ENCODE measurements at regions not wholly inside any gene's neighbourhood (a gene's known extent, or its start where the extent isn't known, plus 50 kb on each side); places are given as distances from the start of the nearest gene placed in this dataset.
"Not testable (repeated sequence)": the region's sequence is repeated elsewhere in the genome, so short reads cannot be mapped to it uniquely, and the experiment has no call there.

DNA sequence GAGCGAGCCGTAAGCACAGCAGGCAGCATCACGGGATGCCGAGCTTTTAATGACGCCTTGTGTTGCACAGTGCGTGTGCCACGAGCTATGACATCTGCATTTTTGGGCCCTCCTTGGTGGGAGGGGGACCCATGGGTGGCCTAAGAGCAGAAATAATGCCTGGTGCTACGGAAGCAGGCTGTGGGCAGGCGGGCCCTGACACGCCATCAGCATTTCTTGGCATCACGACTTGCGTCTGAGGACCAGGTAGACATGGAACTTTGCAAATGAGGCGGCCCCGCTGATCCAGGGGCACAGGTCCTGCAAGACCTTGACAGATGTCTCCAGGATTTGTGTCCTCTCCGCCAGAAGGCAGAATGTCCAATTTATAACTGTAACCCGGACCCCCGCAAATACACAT lies 117.8 kb upstream of the RNF32 start:
- no peak for DNase-seq (ENCODE audit: low read depth)
- in situ Hi-C loops (cut with HindIII; ENCODE audit: low sequenced_read_pairs): no loop called here
- TF ChIP-seq, protein P1, sequence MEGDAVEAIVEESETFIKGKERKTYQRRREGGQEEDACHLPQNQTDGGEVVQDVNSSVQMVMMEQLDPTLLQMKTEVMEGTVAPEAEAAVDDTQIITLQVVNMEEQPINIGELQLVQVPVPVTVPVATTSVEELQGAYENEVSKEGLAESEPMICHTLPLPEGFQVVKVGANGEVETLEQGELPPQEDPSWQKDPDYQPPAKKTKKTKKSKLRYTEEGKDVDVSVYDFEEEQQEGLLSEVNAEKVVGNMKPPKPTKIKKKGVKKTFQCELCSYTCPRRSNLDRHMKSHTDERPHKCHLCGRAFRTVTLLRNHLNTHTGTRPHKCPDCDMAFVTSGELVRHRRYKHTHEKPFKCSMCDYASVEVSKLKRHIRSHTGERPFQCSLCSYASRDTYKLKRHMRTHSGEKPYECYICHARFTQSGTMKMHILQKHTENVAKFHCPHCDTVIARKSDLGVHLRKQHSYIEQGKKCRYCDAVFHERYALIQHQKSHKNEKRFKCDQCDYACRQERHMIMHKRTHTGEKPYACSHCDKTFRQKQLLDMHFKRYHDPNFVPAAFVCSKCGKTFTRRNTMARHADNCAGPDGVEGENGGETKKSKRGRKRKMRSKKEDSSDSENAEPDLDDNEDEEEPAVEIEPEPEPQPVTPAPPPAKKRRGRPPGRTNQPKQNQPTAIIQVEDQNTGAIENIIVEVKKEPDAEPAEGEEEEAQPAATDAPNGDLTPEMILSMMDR (IDR thresholded peaks at IDR 0.05; ENCODE audit: low read depth, low read length, missing control alignments): no peak
- H3K4me3 ChIP-seq (ENCODE audit: low read depth, low read length): no peak overlapping the region

DNA sequence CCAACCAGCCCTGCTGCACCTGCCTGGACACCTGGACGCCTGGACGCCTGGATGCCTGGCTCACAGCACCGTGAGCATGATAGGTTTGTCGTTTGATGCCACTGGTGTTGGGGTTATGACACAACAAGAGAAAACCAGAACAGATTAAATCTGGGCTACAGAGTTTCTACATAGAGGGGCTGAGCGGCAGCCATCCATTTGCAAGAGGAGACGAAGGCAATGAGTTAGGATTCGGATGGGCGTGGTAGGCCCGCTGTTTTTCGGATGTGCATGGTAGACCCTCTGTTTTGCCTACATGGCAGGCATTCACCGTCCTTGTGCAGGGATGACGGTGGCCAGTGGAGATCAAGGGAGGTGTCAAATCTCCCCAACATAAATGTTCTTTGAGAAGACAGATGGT lies 121.5 kb upstream of the RNF32 start:
- TF ChIP-seq, protein P1 (IDR thresholded peaks at IDR 0.05; ENCODE audit: low read depth, low read length, missing control alignments): no peak
- no peak for DNase-seq (ENCODE audit: low read depth)
- H3K4me3 ChIP-seq (ENCODE audit: low read depth, low read length): no peak overlapping the region
- in situ Hi-C loops (cut with HindIII; ENCODE audit: low sequenced_read_pairs): no loop called here

DNA sequence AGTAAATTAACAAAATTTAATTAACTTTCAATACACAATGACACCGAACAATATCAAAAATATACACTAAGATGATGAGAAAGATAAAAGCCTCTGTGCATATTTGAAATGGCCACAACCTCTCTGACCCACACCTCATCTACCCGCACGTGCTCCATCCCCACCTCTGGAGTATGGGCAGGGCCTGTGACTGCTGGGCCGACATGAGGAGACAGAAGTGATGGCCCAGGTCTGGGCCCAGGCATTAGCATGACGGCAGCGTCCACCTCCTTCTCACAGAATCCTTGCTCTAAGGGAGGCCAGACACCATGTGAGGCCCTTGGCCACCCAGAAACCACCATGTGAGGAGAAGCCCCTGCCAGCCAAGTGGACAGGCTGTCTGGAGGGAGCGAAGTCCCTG lies 122.1 kb upstream of the RNF32 start:
- no peak overlapping the region for H3K4me3 ChIP-seq (ENCODE audit: low read depth, low read length)
- TF ChIP-seq, protein P1 (IDR thresholded peaks at IDR 0.05; ENCODE audit: low read depth, low read length, missing control alignments): no peak
- DNase-seq (ENCODE audit: low read depth): no peak
- in situ Hi-C loops (cut with HindIII; ENCODE audit: low sequenced_read_pairs): no loop called here

DNA sequence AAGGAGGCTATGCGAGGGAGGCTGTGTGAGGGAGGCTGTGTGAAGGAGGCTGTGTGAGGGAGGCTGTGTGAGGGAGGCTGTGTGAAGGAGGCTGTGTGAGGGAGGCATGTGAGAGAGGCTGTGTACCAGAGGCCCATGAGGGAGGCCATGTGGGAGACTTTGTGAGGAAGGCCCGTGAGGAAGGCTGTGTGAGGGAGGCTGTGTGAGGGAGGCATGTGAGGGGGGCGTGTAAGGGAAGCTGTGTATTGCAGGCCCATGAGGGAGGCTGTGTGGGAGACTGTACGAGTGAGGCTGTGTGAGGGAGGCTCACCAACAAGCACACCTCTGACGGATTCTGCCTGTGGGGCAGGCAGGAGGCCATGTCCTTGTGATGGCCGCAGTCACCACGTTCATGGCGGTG lies 122.7 kb upstream of the RNF32 start:
- H3K4me3 ChIP-seq (ENCODE audit: low read depth, low read length); in situ Hi-C loops (cut with HindIII; ENCODE audit: low sequenced_read_pairs): not testable (repeated sequence)

DNA sequence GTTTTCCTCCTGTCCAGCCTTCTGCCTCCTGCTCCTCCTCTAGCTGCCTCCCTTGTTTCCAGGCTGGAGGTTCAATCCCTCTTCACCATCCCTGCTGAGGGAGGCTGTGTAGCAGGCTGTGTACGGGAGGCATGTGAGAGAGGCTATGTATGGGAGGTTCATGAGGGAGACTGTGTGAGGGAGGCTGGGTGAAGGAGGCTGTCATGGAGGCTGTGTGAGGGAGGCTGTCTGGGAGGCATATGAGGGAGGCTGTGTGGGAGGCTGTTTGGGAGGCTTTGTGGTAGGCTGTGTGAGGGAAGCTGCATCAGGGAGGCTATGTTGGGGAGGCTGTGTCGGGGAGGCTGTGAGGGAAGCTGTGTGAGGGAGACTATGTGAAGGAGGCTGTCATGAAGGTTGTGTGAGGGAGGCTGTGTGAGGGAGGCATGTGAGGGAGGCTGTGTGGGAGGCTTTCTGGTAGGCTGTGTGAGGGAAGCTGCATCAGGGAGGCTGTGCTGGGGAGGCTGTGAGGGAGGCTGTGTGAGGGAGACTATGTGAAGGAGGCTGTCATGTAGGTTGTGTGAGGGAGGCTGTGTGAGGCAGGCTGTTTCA lies 123.7 kb upstream of the RNF32 start:
- TF ChIP-seq, protein P1 (IDR thresholded peaks at IDR 0.05; ENCODE audit: low read depth, low read length, missing control alignments): no peak
- no peak overlapping the region for H3K4me3 ChIP-seq (ENCODE audit: low read depth, low read length)
- no peak for DNase-seq (ENCODE audit: low read depth)
- in situ Hi-C loops (cut with HindIII; ENCODE audit: low sequenced_read_pairs): no loop called here

More for the DNA sequence above, 122.7 kb upstream of the RNF32 start:
- DNase-seq (ENCODE audit: low read depth): not testable (repeated sequence)

DNA sequence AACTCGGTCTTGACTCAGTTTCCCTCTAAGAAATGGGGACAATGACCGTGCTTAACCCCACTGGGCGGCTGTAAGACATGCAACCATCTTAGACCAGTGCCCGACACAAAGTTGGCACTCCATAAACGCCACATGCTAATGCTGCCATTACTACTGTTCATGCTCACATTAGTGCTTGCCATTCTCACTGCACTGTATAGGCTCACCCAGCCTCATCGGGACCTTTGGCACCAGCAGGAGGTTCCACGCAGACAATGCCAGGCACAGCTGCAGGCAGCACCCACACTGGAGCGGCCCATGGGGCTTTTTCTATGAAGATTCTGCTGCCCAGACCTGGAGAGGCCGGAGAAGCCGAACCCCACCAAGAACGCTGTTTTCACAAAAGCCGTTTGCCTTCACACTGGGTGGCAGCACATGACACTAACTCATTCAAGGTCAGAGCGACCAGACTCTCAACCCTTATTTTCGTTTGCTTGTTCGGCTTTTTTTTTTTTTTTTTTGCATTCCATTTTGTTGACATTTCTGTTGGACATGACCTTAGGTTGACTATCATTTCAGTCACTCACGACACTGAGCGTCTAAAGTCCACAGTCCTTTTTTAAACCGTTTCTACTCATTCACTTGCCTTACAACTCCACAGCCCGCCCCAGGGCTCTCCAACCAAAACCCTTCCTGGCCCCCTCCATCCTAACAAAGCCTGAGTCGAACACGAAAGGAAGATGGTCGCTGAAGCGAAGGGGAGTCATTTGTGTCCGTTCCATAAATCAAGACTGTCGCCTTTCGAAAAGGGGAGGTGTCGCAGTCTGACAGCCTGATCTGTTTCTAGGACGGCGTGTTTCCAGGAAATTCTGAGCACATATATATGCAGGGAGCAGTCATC lies 124.4 kb upstream of the RNF32 start:
- in situ Hi-C loops (cut with HindIII; ENCODE audit: low sequenced_read_pairs): no loop called here
- TF ChIP-seq, protein P1 (IDR thresholded peaks at IDR 0.05; ENCODE audit: low read depth, low read length, missing control alignments): no peak
- H3K4me3 ChIP-seq (ENCODE audit: low read depth, low read length): no peak overlapping the region
- no peak for DNase-seq (ENCODE audit: low read depth)

DNA sequence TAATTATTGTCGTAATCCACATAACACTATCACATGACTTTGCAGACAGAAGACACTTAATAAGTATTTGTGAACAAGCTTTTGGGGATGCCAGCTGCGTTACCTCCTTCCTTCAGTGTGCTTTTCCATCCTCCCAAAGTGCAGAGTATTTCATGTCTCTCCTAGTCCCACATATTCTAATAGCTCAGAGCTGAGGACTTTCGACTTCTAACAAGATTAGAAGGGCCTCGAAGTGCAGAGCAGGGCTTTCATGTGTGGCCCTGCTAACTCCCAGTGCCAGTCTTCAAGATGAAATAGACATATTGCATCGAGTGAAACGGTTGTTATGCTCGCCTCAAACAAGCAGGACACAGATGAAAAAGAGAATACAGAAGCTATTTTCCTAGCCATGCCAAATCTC lies 125.7 kb upstream of the RNF32 start:
- in situ Hi-C loops (cut with HindIII; ENCODE audit: low sequenced_read_pairs): no loop called here
- no peak overlapping the region for H3K4me3 ChIP-seq (ENCODE audit: low read depth, low read length)
- TF ChIP-seq, protein P1 (IDR thresholded peaks at IDR 0.05; ENCODE audit: low read depth, low read length, missing control alignments): no peak
- DNase-seq (ENCODE audit: low read depth): no peak

All from astrocyte of the cerebellum (primary cell).